CD4-positive, alpha-beta T cell treated with Interferon gamma for 1 hour (primary cell): ENCODE measurements at regions not wholly inside any gene's neighbourhood (a gene's known extent, or its start where the extent isn't known, plus 50 kb on each side); places are given as distances from the start of the nearest gene placed in this dataset.

ENCODE experiments used
- DNase-seq: peaks from one replicate; pipeline ENCODE4 v3.0.0-alpha.2; 2020

DNA sequence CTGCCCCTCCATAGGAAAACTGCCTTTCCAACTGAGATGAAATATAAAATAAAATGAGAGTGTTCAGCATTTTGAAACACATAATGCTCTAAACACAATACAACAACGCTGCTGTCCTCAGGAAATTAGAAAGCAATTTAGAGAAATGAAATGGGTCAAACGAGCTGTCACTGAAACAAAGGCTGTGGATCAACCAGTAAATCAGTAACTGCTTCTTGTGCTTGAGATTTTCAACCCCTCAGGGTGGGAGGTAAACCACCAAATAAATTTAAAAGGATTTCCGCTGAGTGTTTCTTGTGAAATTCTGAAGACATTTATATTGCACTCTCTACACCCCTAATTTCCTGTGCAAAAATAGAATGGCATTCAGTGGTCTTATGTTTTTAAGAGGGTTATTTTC, 657.1 kb upstream of the SEL1L start:
- no peak for DNase-seq

DNA sequence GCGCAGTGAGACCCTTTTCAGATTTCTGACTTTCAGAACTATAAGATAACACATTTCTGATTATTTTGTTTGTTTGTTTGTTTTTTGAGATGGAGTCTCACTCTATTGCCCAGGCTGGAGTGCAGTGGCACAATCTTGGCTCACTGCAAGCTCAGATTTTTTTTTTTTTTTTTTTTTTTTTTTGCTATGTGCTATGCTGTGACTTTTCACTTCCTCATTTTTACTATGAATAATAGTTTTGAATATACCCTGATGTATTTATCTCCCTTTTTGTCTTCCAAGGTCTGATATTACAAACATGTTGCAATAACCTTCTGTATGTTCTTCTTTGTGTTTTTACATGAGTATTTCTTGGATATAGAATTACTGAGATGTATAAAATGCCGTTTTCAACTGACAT, 658.7 kb upstream of the SEL1L start:
- DNase-seq = no peak

DNA sequence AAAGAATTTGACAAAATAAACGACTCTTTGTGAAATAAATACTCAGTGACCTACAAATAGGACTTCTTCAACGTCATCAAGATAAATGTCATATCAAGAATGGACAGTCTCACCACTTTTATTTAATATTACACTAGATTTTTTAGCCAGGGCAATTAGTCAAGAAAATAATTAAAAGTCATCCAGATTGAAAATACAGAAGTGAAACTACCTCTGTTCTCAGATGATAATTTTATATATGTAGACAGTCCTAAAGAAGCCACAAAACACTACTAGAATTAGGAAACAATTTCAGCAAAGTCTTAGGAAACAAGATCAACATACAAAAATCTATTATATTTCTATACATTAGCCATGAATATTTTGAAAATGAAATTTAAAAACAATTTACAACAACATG, 689.6 kb upstream of the SEL1L start:
- DNase-seq = no peak

DNA sequence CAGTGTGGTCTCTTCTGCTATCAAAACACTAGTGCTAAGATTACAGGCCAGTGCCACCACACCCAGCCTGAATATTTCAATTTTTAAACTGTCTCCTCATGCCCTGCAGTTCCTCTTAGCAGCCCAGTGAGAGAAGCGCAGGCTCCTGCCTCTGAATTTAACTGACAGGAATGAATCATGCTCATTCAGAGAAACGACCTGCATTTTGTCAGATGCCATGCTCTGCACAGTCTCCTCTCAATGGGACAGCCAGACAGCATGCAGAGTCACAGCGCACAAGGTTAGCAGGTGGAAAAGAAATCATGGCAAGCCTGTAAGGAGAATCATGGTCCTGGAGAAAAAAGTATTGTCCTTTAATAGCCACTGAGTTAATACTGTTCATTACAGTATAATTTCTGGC, 691.0 kb upstream of the SEL1L start:
- no peak for DNase-seq

DNA sequence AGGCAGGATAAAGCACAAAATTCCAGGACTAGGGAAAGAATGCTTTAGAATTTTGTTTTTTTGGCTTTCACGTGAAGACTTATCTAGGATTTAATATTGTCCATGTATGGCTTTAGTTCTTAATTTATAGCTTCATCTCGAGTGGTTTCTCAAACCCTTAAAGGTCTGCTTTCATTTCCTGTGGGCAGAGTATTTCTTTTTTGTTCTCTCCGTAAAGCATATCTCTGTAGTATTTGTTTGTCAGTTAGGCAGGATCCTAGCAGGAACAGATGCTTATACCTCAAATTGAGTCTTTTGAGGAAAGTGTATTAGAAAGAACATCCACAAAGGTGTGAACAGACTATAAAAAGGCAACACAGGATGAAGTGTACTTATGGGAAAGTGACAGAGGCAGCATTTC, 697.1 kb upstream of the SEL1L start:
- no peak for DNase-seq

DNA sequence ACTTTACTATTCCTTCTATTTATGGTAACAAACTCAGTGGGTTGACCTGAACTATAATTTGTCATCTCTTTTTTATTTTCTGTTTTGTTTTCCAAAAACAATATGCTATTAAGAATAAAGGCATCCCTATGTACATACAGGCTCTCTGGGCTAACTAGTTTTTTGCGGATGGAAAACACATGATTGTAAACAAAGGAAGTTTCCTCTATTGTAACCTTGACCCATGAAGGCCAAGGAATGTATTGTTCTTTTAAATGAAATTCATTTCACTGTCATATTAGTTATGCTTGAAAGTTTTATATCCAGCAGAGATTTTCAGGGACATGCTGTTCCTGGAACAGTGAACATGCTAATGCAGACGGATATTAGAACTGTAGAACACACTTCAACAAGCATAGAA, 705.0 kb upstream of the SEL1L start:
- no peak for DNase-seq

DNA sequence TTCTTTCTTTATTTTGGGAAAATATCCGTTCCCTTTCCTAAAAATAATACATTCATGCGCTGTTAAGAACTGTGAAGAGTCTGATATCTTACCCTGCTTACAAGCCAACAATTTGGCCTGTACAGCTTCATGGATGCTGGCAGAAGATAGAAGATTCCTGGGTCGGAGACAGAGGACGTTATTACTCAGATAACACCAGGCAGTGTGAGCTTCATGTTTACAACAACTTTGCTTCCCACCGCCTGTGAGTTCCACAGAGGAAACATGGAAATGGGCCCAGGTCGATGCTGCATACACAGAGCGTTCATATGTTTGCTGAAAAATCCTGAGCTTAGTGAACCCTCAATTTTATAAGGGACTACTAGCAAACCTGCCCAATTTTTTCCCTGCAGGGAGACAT, 705.6 kb upstream of the SEL1L start:
- DNase-seq = no peak

DNA sequence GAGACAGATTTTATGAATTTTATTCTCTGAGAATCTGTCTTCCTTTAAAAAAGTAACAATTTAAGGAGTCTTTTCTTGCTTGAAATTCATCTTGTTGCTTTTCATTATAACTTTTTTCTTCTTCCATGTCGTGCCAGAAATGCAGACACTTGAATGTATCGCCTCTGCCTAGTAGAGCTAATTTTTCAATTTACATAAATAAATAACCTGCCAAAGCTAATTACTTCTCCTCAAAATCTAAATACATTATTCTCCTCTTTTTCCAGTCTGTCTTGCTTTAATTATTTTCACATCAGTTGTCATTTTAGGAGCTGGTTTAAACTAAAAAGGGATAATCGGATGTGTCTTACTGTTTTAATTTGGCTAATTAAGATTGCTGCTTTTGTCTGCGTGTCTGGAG, 711.1 kb upstream of the SEL1L start:
- no peak for DNase-seq

DNA sequence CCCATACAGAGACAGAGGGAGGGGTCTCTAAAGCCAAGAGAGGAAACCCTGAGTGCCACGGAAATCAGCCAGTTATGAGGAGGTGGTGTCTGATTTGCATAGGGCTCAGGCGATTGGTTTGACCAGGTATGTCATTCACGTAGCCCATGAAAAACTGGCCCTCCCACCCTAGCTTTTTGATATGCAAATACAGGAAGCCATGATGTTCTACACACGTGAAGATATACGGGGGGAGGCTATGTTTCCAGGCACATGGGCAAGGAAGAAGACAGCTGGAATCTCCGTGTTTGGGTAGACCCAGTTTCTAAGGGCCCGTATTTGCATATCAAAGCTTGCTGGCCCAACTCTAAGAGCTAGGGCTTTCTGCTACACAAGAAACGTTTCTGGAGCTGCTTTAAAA, 717.8 kb upstream of the SEL1L start:
- DNase-seq = no peak

DNA sequence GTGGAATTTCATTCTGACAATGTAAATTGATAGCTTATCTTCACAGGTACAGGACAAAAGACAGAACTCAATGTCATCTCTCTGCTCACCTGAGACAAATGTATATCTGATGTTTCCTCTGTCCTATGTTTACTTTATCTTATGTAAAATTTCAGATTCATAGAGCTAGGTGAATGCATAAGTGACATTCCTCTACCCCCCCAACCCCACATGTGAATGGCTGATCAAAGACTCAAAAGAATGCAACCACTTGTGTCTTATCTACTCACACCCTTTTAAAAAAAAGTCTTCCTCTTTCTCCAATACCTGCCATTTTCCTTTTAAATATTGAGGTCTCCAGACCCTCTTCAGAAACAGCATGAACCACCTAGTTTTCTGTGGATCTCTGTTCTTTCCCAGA, 736.6 kb upstream of the SEL1L start:
- DNase-seq = no peak

DNA sequence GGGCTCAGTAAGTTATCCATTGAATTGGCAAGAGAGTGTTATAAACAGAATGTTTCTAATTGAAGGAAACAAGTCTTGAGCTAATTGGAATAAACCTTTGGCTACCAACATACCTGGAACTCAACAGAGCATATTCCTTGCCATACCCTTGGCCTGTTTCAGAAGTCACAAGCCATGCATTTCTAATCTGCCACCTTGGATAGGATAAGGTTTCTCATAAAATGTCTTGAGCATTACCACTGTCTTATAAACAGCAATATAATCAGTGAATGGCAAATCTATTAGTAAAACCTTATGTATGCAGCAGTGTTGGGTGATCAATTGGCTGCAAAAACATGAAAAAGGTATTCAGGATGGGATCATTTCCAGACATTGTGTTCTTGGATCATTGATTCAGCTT, 765.2 kb upstream of the SEL1L start:
- DNase-seq = no peak

DNA sequence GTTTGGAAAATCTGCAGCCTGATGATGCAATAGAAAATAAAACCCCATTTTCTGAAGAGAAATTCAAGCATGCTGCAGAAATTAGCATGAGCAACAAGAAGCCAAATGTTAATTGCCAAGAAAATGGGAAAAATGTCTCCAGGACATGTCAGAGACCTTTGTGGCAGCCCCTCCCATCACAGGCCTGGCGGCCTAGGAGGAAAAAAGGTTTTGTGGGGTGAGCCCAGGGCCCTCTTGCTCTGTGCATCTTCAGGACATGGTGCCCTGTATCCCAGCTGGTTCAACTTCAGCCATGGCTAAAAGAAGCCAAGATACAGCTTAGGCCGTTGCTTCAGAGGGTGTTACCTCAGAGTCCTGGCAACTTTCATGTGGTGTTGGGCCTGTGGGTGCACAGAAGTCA, 775.5 kb upstream of the SEL1L start:
- DNase-seq = no peak

DNA sequence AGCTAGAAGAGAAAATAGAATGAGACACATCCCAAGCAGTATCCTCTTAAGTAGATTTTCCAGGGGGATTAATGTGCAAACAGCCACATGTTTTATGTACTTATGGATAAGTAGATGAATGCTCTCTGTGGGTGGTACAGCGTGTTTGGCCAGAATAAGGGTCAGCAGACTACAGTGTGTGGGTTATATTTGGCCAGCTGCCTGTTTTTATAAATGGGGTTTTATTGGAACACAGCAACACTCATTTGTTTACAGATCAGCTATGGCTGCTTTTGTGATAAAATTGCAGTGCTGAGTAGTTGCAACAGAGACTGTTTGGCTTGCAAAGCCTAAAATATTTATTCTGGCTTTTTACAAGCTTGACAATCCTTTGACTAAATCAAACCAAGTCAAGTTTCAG, 780.2 kb upstream of the SEL1L start:
- DNase-seq = no peak

DNA sequence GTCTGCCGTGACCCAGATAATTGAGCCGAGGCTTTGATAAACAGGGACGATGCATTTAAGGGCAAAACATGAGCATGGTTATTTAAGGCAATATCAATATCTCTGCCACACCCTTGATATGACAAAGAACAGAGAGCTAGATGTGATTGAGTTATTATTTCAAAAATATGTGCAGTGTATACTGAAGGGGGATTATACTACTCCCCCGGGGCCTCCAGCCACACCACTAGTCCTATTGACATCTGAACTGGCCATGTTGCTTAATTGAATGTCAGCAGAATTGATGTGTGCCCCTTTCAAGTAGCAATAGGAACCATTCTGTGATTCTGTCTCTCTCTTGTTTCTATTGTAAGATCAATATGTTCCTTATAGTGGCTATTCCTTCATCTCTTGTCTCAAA, 794.8 kb upstream of the SEL1L start:
- no peak for DNase-seq

DNA sequence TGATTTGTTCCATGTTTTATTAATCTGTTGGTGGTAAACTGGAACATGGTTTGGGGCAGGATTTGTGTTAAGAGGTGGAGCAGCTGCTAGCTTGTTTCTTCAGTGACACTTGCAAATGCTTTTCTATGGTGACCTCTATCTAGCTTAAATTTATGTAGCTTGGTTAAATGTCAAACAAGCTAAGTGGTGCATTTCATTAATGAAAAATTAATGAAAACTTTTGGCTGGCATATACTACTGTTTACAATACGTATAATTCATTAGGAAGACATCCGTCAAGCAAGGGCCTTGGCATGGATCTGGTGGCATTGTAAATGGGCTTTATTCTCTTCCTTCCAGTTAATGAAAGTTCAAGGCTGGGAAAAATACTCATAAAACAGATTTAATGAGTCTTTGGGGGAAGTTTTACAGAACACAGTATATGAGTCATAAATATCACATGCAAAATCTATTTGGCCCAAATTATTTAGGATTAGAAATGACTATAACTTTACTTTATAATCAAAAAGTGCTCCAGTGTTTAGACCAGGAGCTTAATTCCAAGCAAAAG, 807.7 kb upstream of the SEL1L start:
- no peak for DNase-seq

DNA sequence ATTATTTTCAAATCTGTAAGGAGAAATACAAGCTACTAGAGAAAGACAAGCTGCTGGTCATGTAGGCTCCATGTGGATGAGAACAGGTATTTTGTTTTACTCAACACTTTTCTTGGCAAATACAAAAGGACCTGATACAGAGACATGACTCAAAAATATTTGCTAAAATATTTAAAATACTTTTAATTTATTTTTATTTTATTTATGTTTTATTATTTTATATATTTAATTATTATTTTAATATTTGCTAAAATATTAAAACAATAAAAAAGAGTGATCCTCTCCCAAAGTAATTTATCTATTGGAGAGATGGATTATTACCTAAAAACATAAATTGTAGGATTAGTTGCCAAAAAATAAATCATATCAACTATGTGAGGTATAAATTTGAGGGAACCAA, 808.9 kb upstream of the SEL1L start:
- DNase-seq = no peak

DNA sequence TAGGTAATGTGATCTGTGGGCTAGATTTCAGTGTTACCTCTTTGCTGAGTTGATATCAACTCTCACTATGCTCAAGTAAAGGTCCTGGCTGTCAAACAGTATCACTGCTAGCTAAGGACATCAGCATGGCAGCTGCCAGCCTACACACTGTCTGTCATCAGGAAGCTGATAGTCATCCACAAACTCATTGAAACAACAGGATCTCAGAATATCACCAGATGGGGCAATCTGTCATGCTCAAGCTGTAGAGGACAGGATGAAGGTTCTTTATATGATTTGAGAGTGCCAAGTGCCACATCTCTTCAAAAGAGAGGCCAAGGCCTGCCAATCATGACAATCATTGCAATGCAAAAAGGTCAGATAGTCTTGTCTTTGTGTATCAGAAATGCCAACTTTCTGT, 811.5 kb upstream of the SEL1L start:
- DNase-seq = no peak

DNA sequence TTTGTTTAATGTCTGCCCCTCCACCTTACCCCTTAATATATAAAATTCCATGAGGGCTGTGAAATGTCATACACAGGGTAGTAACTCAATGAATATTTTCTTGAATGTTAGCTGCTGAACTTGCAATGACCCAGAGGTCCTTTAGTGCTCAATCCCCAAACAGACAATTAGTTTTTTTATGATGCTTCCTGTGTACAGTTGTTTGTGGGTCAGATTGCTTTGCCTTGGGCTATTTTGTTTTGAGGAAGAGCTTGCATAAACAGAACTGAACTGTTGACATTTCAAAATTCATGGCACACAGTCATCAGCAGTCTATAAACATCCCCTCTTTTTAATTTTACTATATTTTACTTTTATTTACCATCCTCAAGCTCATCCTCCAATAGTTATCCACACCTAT, 820.5 kb upstream of the SEL1L start:
- DNase-seq = no peak

DNA sequence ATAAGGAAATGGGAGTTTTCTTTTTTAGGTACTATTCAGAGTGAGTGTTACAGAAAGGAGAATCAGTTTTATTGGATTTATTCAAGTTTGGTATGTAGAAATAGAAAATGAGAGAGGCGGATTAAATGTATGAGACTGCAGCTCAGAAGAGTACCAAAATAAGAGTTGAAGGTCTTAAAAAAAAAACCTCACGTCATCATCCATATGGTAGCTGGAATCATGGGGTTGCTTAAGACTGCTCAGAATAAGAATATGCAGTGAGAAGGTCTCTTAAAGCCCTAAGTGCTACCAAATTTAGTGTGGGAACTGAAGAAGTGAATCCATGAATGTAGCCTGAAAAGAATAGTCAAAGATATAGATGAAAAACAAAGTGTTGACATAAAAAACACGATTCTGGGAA, 825.5 kb upstream of the SEL1L start:
- no peak for DNase-seq

DNA sequence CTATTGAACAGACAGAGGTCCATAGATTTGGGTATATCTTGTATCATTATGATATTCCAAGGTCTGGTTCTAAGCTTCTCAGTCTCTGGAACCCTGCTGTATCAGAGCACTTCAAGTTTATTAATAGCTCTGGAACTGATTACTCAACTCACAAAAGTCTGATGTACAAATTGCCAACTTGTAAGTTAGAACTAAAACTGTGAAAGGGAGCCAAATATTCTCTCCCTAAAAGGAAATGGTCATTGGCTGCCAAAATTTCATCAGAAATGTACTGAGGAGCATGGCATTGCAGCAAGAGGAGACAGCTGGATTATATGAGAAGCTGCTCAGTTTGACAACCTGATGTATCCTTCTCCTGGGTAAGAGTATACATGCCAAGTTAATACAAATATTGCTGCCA, 828.8 kb upstream of the SEL1L start:
- DNase-seq = no peak

DNA sequence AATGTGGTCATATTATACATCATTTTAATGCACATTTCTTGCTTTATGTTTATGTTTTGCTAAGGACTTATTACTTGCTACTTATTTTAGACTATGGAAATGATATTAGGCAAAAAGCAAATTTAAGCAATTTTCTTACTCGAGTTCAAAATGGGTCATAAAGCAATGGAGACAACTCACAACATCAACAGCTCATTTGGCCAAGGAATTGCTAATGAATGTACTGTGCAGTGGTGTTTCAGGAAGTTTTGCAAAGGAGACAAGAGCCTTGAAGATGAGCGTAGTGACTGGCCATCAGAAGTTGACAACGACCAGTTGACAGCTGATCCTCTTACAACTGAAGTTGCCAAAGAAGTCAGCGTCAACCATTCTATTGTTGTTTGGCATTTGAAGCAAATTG, 831.8 kb upstream of the SEL1L start:
- DNase-seq = no peak

DNA sequence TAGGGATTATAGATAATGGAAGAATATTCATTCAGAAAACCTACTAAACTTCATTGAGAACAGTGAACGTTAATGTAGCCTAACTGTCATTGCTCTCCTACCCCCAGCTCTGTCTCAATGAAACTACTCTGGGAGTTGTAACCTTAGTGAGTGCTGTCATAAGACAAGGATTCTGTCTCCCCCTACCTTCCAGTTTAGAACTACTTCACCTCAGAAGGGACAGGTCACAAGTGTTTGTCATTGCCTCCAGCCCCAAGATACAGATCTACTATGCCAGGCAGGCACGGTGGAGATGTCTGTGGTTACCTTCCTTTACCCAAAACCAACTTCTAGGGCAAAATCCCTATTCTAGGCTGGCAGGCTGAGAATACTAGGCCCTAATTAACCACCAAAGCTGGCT, 833.1 kb upstream of the SEL1L start:
- no peak for DNase-seq

DNA sequence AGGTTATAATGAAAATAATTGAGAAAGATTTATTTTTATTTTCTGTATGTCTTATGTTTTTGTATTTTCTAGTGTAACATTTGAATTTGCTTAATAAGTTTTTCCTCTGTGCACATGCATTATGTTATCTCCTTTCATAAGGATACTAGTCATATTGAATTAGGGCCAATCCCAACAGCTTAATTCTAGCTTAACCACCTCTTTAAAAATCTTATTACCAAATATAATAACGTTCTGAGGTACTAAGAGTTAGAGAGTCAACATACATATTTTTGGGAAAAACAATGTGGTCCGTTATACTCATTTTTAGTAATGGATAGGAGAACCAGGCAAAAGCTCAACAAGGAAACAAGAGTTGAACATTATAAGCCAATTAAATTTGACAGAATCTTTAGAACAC, 845.6 kb upstream of the SEL1L start:
- DNase-seq = no peak

DNA sequence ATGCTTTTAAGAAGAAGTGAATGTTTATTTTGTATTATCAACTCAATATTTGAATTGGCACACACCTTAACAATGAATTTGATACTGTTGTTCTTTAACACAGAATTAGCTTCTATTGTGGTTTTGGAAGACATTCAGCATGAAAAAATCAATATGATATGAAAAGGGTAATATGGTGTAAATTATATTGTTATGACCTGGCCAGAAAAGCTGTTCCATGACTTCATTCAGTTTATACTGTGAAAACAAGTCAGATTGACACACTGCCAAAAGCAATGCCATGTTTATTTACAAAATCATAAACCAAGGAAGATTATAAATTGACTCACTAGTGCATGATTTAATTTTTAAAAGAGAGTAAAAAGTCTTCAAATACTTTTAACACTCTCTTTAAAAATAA, 851.4 kb upstream of the SEL1L start:
- no peak for DNase-seq

DNA sequence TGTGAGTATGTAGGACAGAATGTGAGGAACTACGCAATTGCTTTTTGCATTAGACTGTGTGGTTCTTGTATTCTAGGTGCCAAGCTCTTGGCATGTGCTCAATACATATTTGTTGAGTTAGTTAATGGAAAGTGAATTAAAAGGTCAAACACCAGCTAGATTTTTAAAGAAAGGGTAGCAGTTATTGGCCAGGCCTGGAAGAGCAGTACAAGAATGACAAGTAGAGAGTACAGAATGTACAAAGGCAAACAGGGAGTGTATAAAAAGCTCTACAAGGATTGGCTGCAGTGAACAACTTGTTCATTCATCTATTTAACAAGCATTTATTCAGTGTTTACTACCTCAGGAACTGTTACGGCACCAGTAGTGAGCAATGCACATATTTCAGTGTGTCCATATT, 854.0 kb upstream of the SEL1L start:
- no peak for DNase-seq

DNA sequence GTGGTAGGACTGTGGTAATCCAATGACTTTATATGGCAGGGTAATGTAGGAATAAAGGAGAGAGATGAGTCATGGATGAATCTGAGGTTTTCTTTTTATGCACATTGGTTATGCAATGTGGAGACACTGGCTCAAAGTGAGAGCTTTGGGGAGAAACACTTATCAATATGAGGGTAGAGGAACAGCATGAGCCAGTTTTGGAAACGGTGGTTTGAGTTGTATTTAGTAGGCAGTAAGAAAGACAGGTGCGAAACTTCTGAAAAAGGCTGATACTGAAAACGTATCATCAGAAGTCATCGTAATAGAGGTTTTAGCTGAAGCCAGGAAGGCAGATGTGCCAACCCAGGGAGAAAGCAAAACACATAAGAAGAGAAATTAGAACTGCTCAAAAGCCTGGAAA, 854.8 kb upstream of the SEL1L start:
- no peak for DNase-seq
